ENCODE measurements at regions not wholly inside any gene's neighbourhood (a gene's known extent, or its start where the extent isn't known, plus 50 kb on each side); places are given as distances from the start of the nearest gene placed in this dataset.

GRCh38 chr18:56545464-56545863 is 92.9 kb downstream of the TXNL1 start:
- TF ChIP-seq CTCF (IDR thresholded peaks at IDR 0.05) (no peak), POLR2A (IDR thresholded peaks at IDR 0.05) (no peak)
